PFSK-1 (cell line): ENCODE measurements at regions not wholly inside any gene's neighbourhood (a gene's known extent, or its start where the extent isn't known, plus 50 kb on each side); places are given as distances from the start of the nearest gene placed in this dataset.

Experiments used
- FOXP2 ChIP-seq: optimal IDR thresholded peaks from 2 replicates; pipeline ENCODE3; 2011; ENCODE audit warnings: borderline replicate concordance, control low read depth, inconsistent platforms; ENCODE audit not compliant: insufficient read depth; ENCODE audit errors: extremely low read length, extremely low read depth
- POLR2AphosphoS5 ChIP-seq: IDR thresholded peaks from 2 replicates; pipeline ENCODE4 v1.6.1; 2012; ENCODE audit warnings: low read depth, mild to moderate bottlenecking, control low read depth, low read length, moderate library complexity
- REST ChIP-seq, 2 experiments: IDR thresholded peaks; 2 replicates each; pipeline versions ENCODE4 v1.6.1 to v1.8.0; 2011 to 2012; ENCODE audit warnings: low read depth in 2 of 2, low read length in 2 of 2, control low read depth in 1 of 2, inconsistent platforms in 1 of 2, mild to moderate bottlenecking in 1 of 2, moderate library complexity in 1 of 2; ENCODE audit not compliant: insufficient read depth in 1 of 2
- SIN3A ChIP-seq: IDR thresholded peaks from 2 replicates; pipeline ENCODE4 v1.6.1; 2012; ENCODE audit warnings: mild to moderate bottlenecking, low read length, moderate library complexity, borderline replicate concordance; ENCODE audit not compliant: insufficient read depth
- TAF1 ChIP-seq: IDR thresholded peaks from 2 replicates; pipeline ENCODE4 v1.6.1; 2012; ENCODE audit warnings: low read length, control low read depth, borderline replicate concordance; ENCODE audit not compliant: insufficient read depth

GRCh38 chr14:100471441-100472093 is 115.7 kb downstream of the BEGAIN start:
- TF ChIP-seq REST (IDR thresholded peaks at IDR 0.05; ENCODE audit: insufficient read depth in 1 of 2, low read depth in 2 of 2, low read length in 2 of 2): no peak
- TF ChIP-seq TAF1: no peak
- TF ChIP-seq SIN3A: no peak
- TF ChIP-seq POLR2AphosphoS5: no peak
- TF ChIP-seq FOXP2: no peak

- TF ChIP-seq POLR2AphosphoS5: no peak
- TF ChIP-seq REST (IDR thresholded peaks at IDR 0.05; ENCODE audit: insufficient read depth in 1 of 2, low read depth in 2 of 2, low read length in 2 of 2): no peak
- TF ChIP-seq FOXP2: no peak
- TF ChIP-seq TAF1: no peak
- TF ChIP-seq SIN3A: no peak
Observed at GRCh38 chr14:100472094-100472455, 115.1 kb downstream of the BEGAIN start.

- TF ChIP-seq REST (IDR thresholded peaks at IDR 0.05; ENCODE audit: insufficient read depth in 1 of 2, low read depth in 2 of 2, low read length in 2 of 2) (no peak), TAF1 (no peak), FOXP2 (no peak), POLR2AphosphoS5 (no peak), SIN3A (no peak)
Observed at GRCh38 chr14:100472491-100472890, 114.7 kb downstream of the BEGAIN start.

- TF ChIP-seq TAF1: no peak
- no peak for TF ChIP-seq SIN3A
- TF ChIP-seq POLR2AphosphoS5: no peak
- no peak for TF ChIP-seq REST (IDR thresholded peaks at IDR 0.05; ENCODE audit: insufficient read depth in 1 of 2, low read depth in 2 of 2, low read length in 2 of 2)
- TF ChIP-seq FOXP2: no peak
Observed at GRCh38 chr14:100473249-100473648, 114.0 kb downstream of the BEGAIN start.
